Kidney tubule cell (primary cell): ENCODE measurements at regions not wholly inside any gene's neighbourhood (a gene's known extent, or its start where the extent isn't known, plus 50 kb on each side); places are given as distances from the start of the nearest gene placed in this dataset.
A peak's percentile ranks its signal among the peaks of the same experiment; 100 is the strongest.

Experiments
- DNase-seq: peaks from one replicate; pipeline ENCODE4 v3.0.0-alpha.2; 2018; ENCODE audit warnings: low spot score

- DNase-seq: no peak
These were observed 139.3 kb upstream of the COL5A1 start for GRCh38 chr9:134502266-134502791.

- peak; percentile 80 for DNase-seq
These were observed 138.8 kb upstream of the COL5A1 start for GRCh38 chr9:134502809-134503211.

- no peak for DNase-seq
These were observed 138.1 kb upstream of the COL5A1 start for GRCh38 chr9:134503301-134504105.

GRCh38 chr9:134504106-134504385 lies 137.6 kb upstream of the COL5A1 start:
- DNase-seq: no peak

- no peak for DNase-seq
These were observed 136.6 kb upstream of the COL5A1 start for GRCh38 chr9:134505032-134505431.

GRCh38 chr9:134509281-134509680 lies 132.3 kb upstream of the COL5A1 start:
- no peak for DNase-seq

GRCh38 chr9:134509817-134510216 lies 131.8 kb upstream of the COL5A1 start:
- no peak for DNase-seq

- no peak for DNase-seq
These were observed 127.1 kb upstream of the COL5A1 start for GRCh38 chr9:134514503-134514902.

GRCh38 chr9:134515026-134515821 lies 126.4 kb upstream of the COL5A1 start:
- DNase-seq: no peak

- DNase-seq: no peak
These were observed 125.1 kb upstream of the COL5A1 start for GRCh38 chr9:134516464-134516863.

- no peak for DNase-seq
These were observed 124.4 kb upstream of the COL5A1 start for GRCh38 chr9:134517069-134517680.

GRCh38 chr9:134518004-134518606 lies 123.5 kb upstream of the COL5A1 start:
- no peak for DNase-seq

GRCh38 chr9:134519375-134520070 lies 122.1 kb upstream of the COL5A1 start:
- DNase-seq: no peak

- DNase-seq: no peak
These were observed 119.6 kb upstream of the COL5A1 start for GRCh38 chr9:134521817-134522501.

GRCh38 chr9:134522502-134522848 lies 119.1 kb upstream of the COL5A1 start:
- DNase-seq: no peak

- no peak for DNase-seq
These were observed 118.6 kb upstream of the COL5A1 start for GRCh38 chr9:134522976-134523375.

GRCh38 chr9:134525070-134525815 lies 116.4 kb upstream of the COL5A1 start:
- no peak for DNase-seq

GRCh38 chr9:134525841-134526583 lies 115.6 kb upstream of the COL5A1 start:
- no peak for DNase-seq

- no peak for DNase-seq
These were observed 114.8 kb upstream of the COL5A1 start for GRCh38 chr9:134526584-134527477.
